MV-4-11 (cell line): ENCODE measurements at regions not wholly inside any gene's neighbourhood (a gene's known extent, or its start where the extent isn't known, plus 50 kb on each side); places are given as distances from the start of the nearest gene placed in this dataset.

Experiments used
- DNase-seq: peaks from one replicate; lab custom pipeline; 2025; lab: John Stamatoyannopoulos, UW

DNA sequence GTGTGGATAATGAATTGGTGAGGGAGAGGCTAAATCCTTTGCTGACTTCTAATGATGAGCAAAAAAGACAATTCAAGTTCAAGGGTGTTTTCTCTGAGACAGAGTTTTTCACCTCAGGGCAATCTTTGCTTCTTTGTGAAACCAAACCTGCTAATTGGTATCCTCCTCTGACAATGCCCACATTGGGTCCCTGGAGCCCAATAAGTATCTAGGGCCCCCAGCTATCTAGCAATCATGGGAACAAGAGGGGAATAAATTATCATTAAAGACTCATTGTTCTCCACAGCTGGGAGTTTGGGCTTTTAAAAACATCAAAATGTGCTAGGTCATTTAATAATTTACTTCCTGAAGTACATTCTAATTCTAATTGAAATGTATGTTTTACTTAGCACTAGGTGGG lies 227.3 kb downstream of the TMEM167A start:
- no peak for DNase-seq

DNA sequence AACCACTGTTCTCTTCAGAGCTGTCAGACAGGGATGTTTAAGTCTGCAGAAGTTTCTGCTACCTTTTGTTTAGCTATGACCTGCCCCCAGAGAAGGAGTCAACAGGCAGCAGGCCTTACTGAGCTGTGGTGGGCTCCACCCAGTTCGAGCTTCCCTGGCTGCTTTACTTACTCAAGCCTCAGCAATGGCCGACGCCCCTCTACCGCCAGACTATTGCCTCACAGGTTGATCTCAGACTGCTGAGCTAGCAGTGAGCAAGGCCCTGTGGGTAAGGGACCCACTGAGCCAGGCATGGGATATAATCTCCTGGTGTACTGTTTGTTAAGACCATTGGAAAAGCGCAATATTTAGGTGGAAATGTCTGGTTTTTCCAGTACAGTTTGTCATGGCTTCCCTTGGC lies 229.6 kb downstream of the TMEM167A start:
- no peak for DNase-seq

DNA sequence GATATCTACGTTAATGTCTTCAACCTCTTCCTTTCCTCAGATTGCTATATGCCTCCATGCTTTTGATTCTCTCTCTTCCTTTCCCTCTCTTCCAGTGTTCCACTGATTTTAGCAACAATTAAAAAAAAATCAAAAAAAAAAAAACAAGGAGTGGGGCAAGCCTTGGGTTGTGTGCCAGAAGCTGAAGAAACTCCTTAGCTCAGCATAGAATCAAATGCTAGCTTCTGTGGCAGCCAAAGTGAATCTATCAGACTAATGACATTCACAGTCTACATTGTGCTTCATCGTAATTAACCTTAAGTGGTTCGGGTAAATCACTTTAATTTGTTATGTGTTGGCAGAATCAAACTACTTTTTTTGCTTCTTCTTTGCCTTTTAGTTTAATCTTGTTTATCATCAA lies 237.3 kb downstream of the TMEM167A start:
- DNase-seq: no peak

DNA sequence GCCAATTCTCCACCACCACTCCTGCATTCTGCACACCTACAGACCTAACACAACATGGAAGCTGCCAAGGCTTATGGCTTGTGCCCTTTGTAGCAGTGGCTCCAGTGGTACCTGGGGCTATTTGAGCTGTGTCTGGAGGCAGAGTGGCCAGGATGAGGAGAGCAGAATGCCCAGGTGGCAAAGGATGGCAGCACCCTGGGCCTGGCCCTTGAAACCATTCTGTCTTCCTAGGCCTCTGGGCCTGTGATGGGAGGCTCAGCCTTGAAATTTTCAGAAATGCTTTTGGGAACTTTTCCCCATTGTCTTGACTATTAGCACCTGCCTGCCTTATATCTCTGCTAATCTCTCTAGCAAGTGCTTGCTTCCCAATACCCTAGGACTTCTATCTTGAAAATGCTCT lies 241.7 kb downstream of the TMEM167A start:
- no peak for DNase-seq

DNA sequence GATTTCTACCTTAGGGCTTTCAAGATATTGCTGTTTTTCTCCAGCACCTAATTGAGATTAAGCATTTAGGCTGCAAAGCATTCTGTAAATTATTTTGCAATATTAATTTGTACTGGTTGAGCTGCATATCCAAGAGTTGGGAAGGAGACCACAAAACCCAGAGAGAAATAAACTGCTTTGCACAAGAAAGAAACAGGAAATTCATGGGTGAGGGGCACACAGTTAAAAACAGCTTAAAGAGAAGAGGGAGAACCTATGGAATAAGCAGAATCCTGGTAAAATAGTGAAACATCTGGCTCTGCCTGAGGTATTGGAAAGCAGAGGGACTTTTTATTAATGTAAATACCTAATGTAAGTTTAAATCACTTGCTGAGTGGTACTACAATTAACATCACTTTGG lies 243.0 kb downstream of the TMEM167A start:
- no peak for DNase-seq

DNA sequence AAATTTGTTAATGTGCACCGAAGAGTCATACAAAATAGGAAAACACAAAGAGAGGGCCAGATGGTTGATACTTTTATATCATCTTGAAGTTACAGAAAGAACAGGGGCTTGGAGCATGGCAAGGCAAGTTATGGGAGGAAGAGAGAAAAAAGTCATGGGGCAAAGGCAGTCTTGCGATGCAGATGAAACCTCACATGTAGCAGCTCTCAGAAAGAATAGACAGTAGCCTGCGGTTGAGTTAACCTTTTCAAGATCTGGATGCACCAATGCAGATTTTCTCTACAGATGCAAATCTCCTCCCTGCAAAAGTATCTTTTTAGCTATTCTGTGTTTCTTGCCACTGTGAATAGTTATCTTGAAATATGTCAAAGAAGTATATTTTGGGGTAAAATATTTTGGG lies 243.9 kb downstream of the TMEM167A start:
- no peak for DNase-seq

DNA sequence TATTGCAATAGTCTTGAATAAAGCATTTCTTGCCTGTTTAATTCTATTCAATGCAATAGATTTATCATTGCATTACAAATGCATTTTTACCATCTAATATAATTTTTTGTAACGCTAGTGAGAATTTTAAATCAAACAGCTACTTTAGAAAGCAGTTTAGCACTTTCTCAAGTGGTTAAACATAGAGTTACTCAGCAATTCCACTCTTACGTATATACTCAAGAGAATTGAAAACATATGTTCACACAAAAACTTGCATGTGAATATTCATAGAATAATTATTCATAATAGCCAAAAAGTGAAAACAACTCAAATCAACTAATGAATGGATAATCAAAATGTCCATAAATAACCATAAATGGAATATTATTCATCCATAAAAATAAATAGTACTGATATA lies 244.7 kb downstream of the TMEM167A start:
- DNase-seq: no peak

DNA sequence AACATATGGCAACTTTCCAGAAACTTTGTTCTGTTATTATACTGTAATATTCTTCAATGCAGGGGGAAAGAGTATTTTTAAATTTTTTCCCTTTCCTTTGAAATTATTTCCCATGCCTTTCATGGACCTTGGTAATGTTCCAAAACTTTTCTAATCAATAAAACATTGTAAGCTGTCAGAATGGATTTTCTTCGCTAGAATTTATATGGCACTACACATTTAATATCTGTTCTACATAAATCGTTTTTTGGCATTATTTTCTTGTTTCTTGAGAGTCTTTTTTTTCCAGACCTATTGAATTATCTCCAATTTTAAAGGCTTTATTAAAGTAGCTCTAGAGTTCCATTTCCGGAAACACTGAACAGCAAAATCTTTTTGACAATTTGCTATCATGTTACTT lies 249.0 kb downstream of the TMEM167A start:
- no peak for DNase-seq

DNA sequence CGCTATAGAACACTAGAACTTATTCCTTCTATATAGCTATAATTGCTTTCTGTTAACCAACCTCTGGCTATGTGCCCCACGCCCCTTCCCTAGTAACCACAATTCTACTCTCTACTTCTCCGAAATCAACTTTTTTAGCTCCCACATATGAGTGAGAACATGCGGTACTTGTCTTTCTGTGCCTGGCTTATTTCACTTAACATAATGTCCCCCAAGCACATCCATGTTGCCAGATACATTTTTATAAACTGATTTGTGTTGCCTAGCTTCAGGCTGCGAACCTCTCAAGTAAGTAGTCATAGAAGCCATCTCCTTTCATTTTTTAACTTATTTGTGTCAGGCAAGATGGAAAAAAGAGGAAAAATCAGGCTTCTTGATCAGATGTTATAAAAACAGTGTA lies 249.5 kb downstream of the TMEM167A start:
- DNase-seq: no peak

DNA sequence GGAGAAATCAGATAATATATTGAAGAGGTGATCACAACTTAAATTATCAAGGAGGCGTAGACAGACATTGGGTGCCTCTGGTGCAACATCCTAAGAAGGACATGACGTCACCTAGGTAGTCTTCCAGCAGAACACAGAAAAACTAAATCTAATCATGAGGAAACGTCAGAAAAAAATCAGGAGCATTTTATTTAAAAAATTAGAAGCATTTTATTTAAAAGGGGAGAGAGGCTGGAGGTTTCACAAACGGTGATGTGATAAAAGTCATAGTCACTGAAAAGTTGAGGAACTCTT lies 254.6 kb downstream of the TMEM167A start:
- DNase-seq: no peak

DNA sequence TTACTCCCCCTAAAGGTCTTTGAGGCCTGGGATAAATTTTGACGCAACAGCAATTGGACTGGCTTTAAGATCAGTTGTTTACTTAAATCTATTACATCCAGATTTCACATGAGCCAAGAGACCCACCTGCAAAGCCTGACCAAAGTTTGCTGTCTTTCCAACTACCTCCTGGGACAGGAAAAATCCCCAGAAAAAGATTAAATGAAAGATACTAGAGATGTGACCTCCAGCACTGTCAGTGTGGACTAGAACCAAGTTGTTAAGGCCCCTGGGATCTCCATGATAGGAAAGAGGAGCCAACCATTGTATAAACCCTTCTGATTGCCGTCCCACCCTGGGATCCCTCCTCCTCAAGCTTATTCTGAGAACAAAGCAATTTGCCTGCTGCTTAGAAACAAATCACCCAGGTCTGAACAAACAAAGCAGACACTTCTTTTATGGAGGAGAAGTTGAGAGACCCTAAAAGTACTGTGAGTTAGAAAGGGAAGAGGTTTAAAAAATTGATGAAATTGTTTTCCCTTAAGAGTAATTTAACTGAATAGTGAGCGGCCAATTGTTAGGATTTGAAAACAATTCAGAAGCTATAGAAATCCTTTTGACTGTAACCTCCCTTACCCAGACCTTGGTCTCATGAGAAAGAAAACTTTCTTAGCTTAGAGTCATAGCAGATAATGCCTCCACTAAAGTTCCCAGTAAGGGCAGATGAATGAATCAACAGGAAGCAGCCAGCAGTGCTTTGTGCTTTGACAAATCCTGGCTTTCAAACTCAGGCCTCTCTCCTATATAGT lies 255.2 kb downstream of the TMEM167A start:
- no peak for DNase-seq

DNA sequence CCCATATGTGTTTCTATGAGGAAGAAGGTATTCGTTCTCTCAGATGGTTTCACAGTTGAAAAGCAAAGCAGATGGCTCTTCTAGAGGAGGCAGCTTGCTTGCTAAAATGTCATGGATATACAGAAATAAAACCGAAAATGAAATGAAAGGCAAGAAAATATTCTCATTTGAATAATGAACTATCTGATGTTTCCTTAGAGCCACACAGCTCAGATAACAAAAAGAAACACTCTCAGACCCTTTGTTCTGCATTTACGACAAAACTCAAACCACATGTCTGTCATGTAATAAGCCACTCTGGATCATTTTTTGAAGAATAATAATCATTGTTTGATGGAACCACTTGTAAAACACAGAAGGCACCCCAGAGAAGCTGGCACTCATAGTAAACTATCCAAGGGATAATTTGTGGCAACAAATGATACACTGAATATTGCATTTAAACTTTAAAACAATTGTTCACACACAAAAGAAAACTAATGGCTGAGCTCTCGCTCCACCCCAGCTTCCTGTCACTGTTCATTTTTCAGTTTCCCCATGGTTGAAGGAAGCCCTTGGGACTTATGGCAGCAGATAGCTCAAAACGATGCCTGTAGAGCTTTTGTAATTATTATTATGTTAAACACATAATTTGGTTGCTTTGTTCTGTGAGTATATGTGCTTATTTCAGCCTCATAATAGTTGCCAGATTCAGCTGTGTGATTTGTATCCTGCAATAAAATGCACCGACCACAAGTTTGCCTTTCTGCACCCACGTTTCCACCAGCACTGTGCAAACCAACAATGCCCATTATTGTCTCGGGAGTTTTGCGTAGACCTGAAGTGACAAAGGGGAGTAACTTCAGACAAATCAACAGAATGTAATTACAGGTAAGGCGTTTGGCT lies 256.0 kb downstream of the TMEM167A start:
- DNase-seq: no peak

DNA sequence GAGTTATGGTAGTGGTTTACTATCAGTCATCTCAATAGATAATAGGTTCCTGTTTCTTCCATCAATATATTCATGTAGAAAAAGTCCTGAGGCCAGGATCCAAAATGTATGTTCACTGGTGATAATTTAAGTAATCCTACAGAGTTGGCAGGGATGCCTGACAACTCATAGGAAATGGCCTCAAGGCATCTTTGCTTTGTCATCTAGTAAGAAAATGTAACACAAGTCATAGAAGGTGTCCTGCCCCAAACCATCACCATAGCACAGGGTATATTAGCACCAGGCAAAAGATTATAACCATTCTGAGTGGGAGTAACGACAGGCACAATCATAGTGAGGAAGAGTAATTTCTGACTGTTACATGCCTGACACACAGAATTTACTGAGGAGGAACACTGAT lies 257.0 kb downstream of the TMEM167A start:
- no peak for DNase-seq

DNA sequence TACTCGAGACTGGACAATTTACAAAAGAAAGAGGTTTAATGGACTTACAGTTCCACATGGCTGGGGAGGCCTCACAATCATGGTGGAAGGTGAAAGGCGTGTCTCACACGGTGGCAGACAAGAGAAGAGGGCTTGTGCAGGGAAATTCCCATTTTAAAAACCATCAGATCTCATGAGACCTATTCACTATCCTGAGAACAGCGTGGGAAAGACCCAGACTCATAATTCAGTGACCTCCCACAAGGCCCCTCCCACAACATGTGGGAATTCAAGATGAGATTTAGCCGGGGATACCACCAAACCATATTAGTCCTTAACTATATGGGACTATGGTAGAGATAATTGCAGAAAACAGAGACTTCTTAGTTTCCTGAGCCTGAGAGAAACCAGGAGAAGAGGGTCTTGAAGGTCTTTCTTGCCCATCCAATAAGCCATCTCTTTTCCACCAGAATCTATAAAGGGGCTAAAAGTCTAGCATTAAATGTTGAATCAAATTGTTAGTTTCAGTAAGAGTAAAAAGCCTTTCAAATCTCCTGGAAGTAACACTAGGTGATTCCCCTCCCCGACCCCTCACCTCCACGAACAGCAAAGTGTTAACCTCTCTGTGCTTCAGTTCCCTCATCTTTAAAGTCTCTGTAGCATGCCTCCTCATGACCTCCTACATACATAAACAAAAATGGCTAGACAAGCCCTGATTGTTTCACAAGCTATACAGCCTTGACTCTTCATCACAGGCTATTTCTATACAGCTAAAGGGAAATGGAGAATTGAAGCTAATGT lies 259.1 kb downstream of the TMEM167A start:
- no peak for DNase-seq

DNA sequence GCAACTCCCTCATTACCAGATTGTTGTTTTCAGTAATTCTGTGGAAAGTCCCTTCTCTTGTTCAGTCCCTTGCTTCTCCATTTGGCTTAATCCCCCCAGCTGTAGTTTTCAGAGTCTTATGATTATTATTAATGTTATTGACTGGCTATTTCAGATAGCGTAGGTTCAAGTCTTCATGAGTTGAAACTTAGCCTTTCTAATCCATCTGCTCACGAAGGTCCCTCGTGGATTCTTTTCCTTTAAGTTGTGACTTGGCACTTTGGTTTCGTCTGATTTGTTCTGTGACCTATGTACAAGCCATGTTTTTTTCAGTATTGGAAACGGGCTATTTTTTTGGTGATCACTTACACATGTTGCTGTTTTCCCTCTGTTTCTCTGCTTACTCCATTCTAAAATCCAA lies 260.3 kb downstream of the TMEM167A start:
- no peak for DNase-seq

DNA sequence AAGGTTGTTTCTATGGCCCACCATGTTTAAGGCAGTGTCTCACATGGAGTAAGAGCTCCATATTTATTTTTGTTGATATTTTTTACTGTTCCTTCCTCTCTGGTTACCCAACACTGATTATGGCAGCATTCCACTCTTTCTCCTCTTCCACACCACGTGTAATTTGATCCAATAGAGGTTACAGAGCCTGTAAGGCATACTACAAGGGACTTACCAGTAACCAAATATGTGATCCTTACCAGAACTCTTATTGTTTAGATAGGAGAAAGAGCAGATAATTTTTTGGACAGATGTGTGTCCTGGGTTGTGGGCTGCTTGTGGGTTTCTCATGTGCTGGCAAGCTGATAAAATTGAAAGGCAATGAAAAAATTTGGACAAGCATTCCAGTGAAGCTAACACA lies 261.3 kb downstream of the TMEM167A start:
- no peak for DNase-seq

DNA sequence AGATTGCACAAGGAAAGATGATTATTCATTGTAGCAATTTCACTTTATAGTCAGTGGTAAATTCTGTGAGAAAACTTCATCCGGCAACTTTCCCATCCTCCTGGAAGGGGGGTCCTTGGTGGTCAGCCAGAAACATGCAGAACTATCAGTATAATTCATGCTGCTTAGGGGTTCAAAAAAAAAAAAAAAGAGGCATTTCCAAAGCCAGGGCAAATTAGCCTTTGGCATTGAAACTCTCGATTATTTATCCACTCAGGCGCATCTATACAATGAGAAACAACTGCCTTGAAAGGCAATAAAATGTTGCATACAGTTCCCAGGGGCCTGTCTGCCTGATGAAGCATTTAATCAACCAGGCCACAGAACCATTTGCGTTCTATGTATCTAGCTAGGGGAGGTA lies 263.3 kb downstream of the TMEM167A start:
- DNase-seq: no peak

DNA sequence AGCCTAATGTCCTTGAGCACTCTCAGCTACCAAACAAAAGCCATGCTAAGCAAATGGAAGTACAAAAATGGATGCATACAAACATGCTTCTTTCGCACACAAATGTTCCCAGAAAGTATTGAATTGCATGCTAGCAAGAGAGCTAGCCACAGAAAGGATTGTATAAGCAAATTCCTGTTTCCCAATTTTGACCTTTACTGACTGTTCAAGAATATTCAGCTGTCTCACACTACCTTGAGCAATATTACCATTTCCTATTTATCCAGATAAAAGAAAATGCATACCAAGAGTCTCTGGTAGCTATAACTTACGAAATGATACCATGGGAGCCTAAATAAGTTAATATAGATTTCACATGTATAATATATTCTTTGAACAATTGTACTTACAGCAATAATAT lies 264.6 kb downstream of the TMEM167A start:
- no peak for DNase-seq

DNA sequence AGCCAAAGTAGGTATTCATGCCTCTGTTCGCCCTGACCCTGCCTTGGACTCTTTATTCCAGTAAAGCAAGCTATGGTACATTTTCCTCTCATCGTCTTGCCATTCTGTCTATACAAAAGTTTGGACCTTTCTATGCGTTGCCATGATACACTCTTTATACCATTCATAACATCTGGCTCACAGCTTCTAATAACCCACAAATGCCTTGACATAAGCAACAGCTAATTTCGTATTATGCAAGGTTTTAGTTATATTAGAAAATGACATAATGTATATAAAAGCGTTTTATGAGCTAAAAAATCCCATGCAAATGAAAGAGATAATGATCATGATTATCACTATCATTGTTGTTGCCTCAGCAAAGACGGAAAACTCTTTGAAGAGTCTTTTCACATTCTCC lies 265.7 kb downstream of the TMEM167A start:
- DNase-seq: no peak

DNA sequence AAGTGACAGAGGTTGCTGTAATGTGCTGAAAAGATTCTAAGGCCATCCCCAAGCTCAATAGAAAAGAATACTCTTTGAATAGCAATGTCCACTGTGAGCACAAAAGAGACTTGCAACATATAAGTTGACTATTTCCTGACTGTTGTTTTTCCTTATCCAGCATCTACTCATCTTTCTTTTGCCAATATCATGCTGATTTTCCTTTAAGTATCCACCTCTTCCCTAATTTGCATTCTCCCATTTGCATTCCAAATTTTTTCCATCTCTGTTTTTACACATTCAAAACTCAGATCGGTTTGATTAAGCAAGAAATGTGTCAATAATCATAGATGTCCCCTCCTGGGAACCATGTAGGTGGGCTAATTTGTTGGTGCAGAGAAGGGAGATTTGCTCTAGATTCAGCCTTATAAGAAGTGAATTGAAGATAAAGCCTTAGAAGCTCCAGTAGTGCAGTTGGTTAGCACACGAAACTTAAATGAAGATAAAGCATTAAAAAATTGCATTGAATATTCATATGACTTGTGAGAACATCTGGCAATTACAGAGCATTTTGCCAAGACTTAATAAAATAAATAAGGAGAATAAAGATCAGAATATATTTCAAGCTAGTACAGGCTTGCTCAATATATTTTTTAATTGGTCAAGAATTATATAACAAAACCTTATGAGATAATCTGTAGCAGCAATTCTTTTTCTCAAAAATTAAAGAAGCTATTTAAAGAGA lies 267.6 kb downstream of the TMEM167A start:
- no peak for DNase-seq

DNA sequence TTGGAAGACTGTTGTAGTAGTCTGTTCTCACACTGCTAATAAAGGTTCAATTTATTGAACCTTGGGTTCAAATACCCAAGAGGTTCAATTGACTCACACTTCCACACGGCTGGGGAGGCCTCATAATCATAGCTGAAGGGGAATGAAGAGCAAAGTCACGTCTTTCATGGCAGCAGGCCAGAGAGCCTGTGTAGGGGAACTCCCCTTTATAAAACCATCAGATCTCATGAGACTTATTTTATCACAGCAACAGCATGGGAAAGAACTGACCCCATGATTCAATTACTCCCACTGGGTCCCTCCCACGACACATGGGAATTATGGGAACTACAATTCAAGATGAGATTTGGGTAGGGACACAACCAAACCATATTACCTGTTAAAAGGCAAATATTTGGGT lies 268.2 kb downstream of the TMEM167A start:
- DNase-seq: no peak

DNA sequence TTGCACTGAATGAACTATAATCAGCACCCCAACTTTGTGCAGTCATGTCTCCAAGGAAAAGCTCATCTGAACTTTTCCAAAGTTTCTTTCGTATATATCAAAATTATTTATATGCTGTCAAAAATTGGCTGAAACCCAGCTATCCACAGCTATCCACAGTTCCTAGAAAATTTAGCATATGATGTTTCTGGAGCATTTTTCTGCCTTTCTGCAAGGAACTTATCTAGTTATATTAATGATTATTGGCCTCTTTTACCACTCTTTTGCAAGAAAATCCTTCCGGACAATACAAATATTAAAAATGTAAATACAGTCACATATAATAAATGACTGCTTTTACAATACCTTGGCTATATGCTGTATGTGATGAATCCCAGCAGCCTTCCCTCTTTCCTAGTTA lies 270.2 kb downstream of the TMEM167A start:
- no peak for DNase-seq
